ENCODE measurements at regions not wholly inside any gene's neighbourhood (a gene's known extent, or its start where the extent isn't known, plus 50 kb on each side); places are given as distances from the start of the nearest gene placed in this dataset.

DNA sequence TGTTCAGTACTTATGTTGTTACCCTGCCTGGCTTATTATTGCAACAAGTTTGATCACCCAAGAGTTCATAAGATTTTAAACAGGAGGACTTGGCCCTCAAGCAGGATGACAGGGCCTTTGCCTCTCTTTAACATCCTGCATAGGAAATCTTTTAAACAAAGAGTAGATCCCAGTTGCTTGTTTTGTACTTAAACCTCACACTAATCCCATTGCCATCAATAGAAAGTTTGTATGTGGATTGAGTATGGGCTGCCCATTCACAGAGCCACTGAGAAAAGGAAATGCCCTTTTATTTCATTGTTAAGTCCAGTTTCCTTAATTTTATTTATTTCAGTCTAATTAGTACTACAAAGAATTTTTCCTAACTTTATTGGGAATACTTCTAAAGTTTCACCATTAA is 52.2 kb upstream of the FGF10 start:
- Mint-ChIP-seq H3K9me3 (ENCODE audit: low read depth) (no peaks in the 10 kb centered on the region), H3K4me3 (ENCODE audit: low read depth) (no peak overlapping the region), H3K27me3 (no peaks in the 10 kb centered on the region), H3K4me1 (ENCODE audit: low read depth) (peaks cover 2% of the 10 kb centered on the region), H3K27ac (no peak overlapping the region), H3K36me3 (ENCODE audit: insufficient read depth) (no peaks in the 10 kb centered on the region)
- no peak for TF ChIP-seq CTCF (IDR thresholded peaks at IDR 0.05; ENCODE audit: unreplicated experiment)
- no peak for DNase-seq (ENCODE audit: low spot score, unreplicated experiment)

DNA sequence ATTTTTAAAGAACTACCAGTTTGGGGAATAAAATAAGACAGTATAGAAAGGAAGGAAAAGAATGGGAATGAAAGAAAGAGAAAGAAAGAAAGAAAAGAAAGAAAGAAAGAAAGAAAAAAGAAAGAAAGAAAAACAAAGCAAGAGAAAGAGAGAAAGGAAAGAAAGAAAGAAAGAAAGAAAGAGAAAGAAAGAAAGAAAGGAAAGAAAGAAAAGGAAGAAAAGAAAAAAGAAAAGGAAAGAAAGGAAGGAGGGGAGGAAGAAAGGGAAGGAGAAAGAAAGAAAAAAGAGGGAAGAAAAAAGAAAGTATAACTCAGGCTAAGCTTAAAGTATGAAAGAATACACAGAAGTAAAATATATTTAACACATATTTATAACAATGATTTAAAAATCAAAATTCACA is 51.0 kb upstream of the FGF10 start:
- no peak for DNase-seq (ENCODE audit: low spot score, unreplicated experiment)
- H3K27ac Mint-ChIP-seq: no peak overlapping the region
- H3K27me3 Mint-ChIP-seq: no peaks in the 10 kb centered on the region

More for the DNA sequence above, 51.0 kb upstream of the FGF10 start:
- H3K4me1 Mint-ChIP-seq (ENCODE audit: low read depth): no peaks in the 10 kb centered on the region
- no peak for TF ChIP-seq CTCF (IDR thresholded peaks at IDR 0.05; ENCODE audit: unreplicated experiment)
- no peak overlapping the region for H3K4me3 Mint-ChIP-seq (ENCODE audit: low read depth)
- no peaks in the 10 kb centered on the region for H3K9me3 Mint-ChIP-seq (ENCODE audit: low read depth)
- no peaks in the 10 kb centered on the region for H3K36me3 Mint-ChIP-seq (ENCODE audit: insufficient read depth)

Measured in progenitor cell of endocrine pancreas (in vitro differentiated cells).